H9 (cell line): ENCODE measurements at regions not wholly inside any gene's neighbourhood (a gene's known extent, or its start where the extent isn't known, plus 50 kb on each side); places are given as distances from the start of the nearest gene placed in this dataset.

Experiments
- DNase-seq: peaks from one replicate; pipeline ENCODE4 v3.0.0-alpha.2; 2017
- H2AFZ ChIP-seq: one replicate; pipeline ENCODE4 v1.6.1; 2013; ENCODE audit warnings: mild to moderate bottlenecking, low read length, control low read depth, moderate library complexity
- H2AK5ac ChIP-seq: 2 replicates; pipeline ENCODE4 v1.6.1; 2013; ENCODE audit warnings: low read length, control low read depth, mixed read lengths; ENCODE audit not compliant: insufficient read length
- H2BK120ac ChIP-seq: one replicate; pipeline ENCODE4 v1.6.1; 2013; ENCODE audit warnings: low read depth, mild to moderate bottlenecking, low read length, control low read depth, inconsistent platforms; ENCODE audit not compliant: poor library complexity, severe bottlenecking
- H2BK12ac ChIP-seq: 2 replicates; pipeline ENCODE4 v1.6.1; 2013; ENCODE audit warnings: low read length, control low read depth, mixed read lengths, low read depth; ENCODE audit not compliant: insufficient read length
- H2BK15ac ChIP-seq: 2 replicates; pipeline ENCODE4 v1.6.1; 2013; ENCODE audit warnings: low read depth, low read length, control low read depth
- H2BK20ac ChIP-seq: one replicate; pipeline ENCODE4 v1.6.1; 2013; ENCODE audit warnings: low read depth, mild to moderate bottlenecking, low read length, control low read depth, inconsistent platforms; ENCODE audit not compliant: poor library complexity, severe bottlenecking
- H2BK5ac ChIP-seq: 2 replicates; pipeline ENCODE4 v1.6.1; 2013; ENCODE audit warnings: low read length, control low read depth, mixed read lengths; ENCODE audit not compliant: insufficient read length
- H3K14ac ChIP-seq: 2 replicates; pipeline ENCODE4 v1.6.1; 2013; ENCODE audit warnings: low read length, control low read depth; ENCODE audit not compliant: insufficient read depth
- H3K18ac ChIP-seq: 2 replicates; pipeline ENCODE4 v1.6.1; 2013; ENCODE audit warnings: low read depth, mild to moderate bottlenecking, mixed read lengths, low read length, control low read depth; ENCODE audit not compliant: insufficient read length
- H3K23ac ChIP-seq: 2 replicates; pipeline ENCODE4 v1.6.1; 2013; ENCODE audit warnings: low read length, control low read depth, mixed read lengths, low read depth; ENCODE audit not compliant: insufficient read length
- H3K23me2 ChIP-seq: 2 replicates; pipeline ENCODE4 v1.6.1; 2013; ENCODE audit warnings: low read depth, mild to moderate bottlenecking, mixed read lengths, low read length, control low read depth; ENCODE audit not compliant: insufficient read length, poor library complexity, severe bottlenecking
- H3K27ac ChIP-seq: 2 replicates; pipeline ENCODE4 v1.5.1; 2013; ENCODE audit warnings: low read length, control low read depth, mixed read lengths, low read depth; ENCODE audit not compliant: insufficient read length
- H3K27me3 ChIP-seq: 2 replicates; pipeline ENCODE4 v1.6.1; 2013; ENCODE audit warnings: low read length, control low read depth, inconsistent platforms; ENCODE audit not compliant: insufficient read depth
- H3K4ac ChIP-seq: 2 replicates; pipeline ENCODE4 v1.6.1; 2013; ENCODE audit warnings: low read depth, mild to moderate bottlenecking, control low read depth, inconsistent platforms, low read length, moderate library complexity
- H3K4me1 ChIP-seq: 2 replicates; pipeline ENCODE4 v1.6.1; 2013; ENCODE audit warnings: low read length, control low read depth, inconsistent platforms; ENCODE audit not compliant: insufficient read depth
- H3K4me2 ChIP-seq: 2 replicates; pipeline ENCODE4 v1.6.1; 2013; ENCODE audit warnings: low read length, control low read depth, mixed read lengths; ENCODE audit not compliant: insufficient read length, insufficient read depth
- H3K56ac ChIP-seq: 2 replicates; pipeline ENCODE4 v1.6.1; 2013; ENCODE audit warnings: low read depth, mild to moderate bottlenecking, mixed read lengths, low read length, control low read depth; ENCODE audit not compliant: insufficient read length
- H3K79me1 ChIP-seq: 2 replicates; pipeline ENCODE4 v1.6.1; 2013; ENCODE audit warnings: low read depth, mild to moderate bottlenecking, moderate library complexity, low read length, control low read depth, inconsistent platforms; ENCODE audit not compliant: insufficient read depth, poor library complexity, severe bottlenecking
- H3K79me2 ChIP-seq: 2 replicates; pipeline ENCODE4 v1.6.1; 2013; ENCODE audit warnings: low read length, control low read depth, inconsistent platforms; ENCODE audit not compliant: insufficient read depth
- H3K9ac ChIP-seq: 2 replicates; pipeline ENCODE4 v1.6.1; 2013; ENCODE audit warnings: low read length, control low read depth, mixed read lengths; ENCODE audit not compliant: insufficient read length; ENCODE audit errors: extremely low read depth
- H3K9me3 ChIP-seq: one replicate; pipeline ENCODE4 v1.6.1; 2013; ENCODE audit warnings: low read depth, low read length, inconsistent platforms; ENCODE audit not compliant: control insufficient read depth
- H3T11ph ChIP-seq: one replicate; pipeline ENCODE4 v1.6.1; 2013; ENCODE audit warnings: mild to moderate bottlenecking, low read length, control low read depth, inconsistent platforms
- H4K20me1 ChIP-seq: one replicate; pipeline ENCODE4 v1.6.1; 2013; ENCODE audit not compliant: control insufficient read depth, insufficient read length, insufficient read depth
- H4K5ac ChIP-seq: 2 replicates; pipeline ENCODE4 v1.6.1; 2013; ENCODE audit warnings: low read depth, mild to moderate bottlenecking, mixed read lengths, low read length, control low read depth; ENCODE audit not compliant: insufficient read length
- H4K8ac ChIP-seq: replicated peaks from 2 replicates; pipeline ENCODE4 v1.6.1; 2013; ENCODE audit warnings: low read length, control low read depth, mixed read lengths, low read depth; ENCODE audit not compliant: insufficient read length
- H4K91ac ChIP-seq: 2 replicates; pipeline ENCODE4 v1.6.1; 2013; ENCODE audit warnings: low read depth, mild to moderate bottlenecking, moderate library complexity, mixed read lengths, low read length, control low read depth; ENCODE audit not compliant: insufficient read length
- H3K27ac Mint-ChIP-seq, 3 experiments: 2 replicates in 2 of 3; 3 replicates in 1 of 3; pipeline ENCODE4 v1.8.0; 2020 to 2021; ENCODE audit warnings: mixed read lengths in 3 of 3, mild to moderate bottlenecking in 1 of 3, moderate library complexity in 1 of 3
- H3K27me3 Mint-ChIP-seq: 2 replicates; pipeline ENCODE4 v1.8.0; 2021; ENCODE audit warnings: low read depth, mild to moderate bottlenecking, moderate library complexity, mixed read lengths
- H3K36me3 Mint-ChIP-seq, 3 experiments: 2 replicates in 2 of 3; 3 replicates in 1 of 3; pipeline ENCODE4 v1.8.0; 2020 to 2021; ENCODE audit warnings: low read depth in 3 of 3, mixed read lengths in 3 of 3; ENCODE audit not compliant: insufficient read depth in 1 of 3
- H3K4me1 Mint-ChIP-seq, 2 experiments: 2 replicates each; pipeline ENCODE4 v1.8.0; 2020; ENCODE audit warnings: mixed read lengths in 2 of 2
- H3K4me3 Mint-ChIP-seq, 2 experiments: 2 replicates in 1 of 2; 3 replicates in 1 of 2; pipeline ENCODE4 v1.8.0; 2020 to 2021; ENCODE audit warnings: mild to moderate bottlenecking in 2 of 2, mixed read lengths in 2 of 2, moderate library complexity in 1 of 2
- H3K9me3 Mint-ChIP-seq, 2 experiments: 2 replicates in 1 of 2; 3 replicates in 1 of 2; pipeline ENCODE4 v1.8.0; 2020; ENCODE audit warnings: mild to moderate bottlenecking in 2 of 2, mixed read lengths in 2 of 2, moderate library complexity in 1 of 2
- WGBS: extraction: QIAGEN DNeasy Blood & Tissue Kit; methylation state at CpG from one replicate; pipeline ENCODE4 v1.1.7; 2013; ENCODE audit warnings: missing lambda C conversion rate, low lambda C conversion rate, mixed read lengths; ENCODE audit not compliant: insufficient read length; ENCODE audit errors: extremely low coverage; 5-methylcytosine and 5-hydroxymethylcytosine counted together
- TF ChIP-seq, protein P1 (sequence below): fragments of 200-600 bp; sonication (generic); conservative IDR thresholded peaks from 3 replicates; pipeline ENCODE4 v1.8.0; 2021; ENCODE audit warnings: antibody characterized with exemption, mild to moderate bottlenecking

DNA sequence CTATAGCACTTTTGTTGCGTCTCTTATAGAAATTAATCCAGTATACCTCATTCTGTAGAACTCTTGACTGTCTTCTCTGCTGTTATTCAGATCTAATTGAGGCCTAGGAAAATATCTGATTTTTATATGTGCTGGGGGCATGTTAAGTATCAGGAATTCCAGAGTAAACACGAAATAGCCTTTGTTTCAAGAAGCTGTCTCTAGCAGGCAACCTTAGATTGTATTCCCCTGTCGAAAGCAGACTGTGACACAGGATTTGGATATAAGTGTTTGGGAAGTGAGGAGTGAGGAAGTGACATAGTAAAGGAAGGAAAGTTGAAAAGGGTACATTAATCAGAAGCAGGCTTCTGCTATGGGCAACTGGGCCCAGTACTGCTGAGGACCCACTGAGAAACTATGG is 72.1 kb upstream of the RASA1 start:
- no CpG with 5 or more reads among the region's 3 CpGs for WGBS
- Histone ChIP-seq H3K79me2 (no peaks in the 10 kb centered on the region), H3K4ac (no peak overlapping the region), H4K20me1 (no peaks in the 10 kb centered on the region), H3K18ac (no peak overlapping the region), H3K4me2 (no peak overlapping the region), H3K4me1 (no peaks in the 10 kb centered on the region), H2AFZ (no peak overlapping the region), H2BK12ac (no peak overlapping the region), H3K23ac (no peak overlapping the region), H2BK20ac (no peak overlapping the region), H2AK5ac (no peak overlapping the region), H3K23me2 (no peaks in the 10 kb centered on the region), H2BK15ac (no peak overlapping the region), H2BK5ac (no peak overlapping the region), H3K56ac (no peak overlapping the region), H3K14ac (no peak overlapping the region), H2BK120ac (no peak overlapping the region), H3T11ph (no peak overlapping the region), H3K9ac (no peak overlapping the region), H3K9me3 (no peaks in the 10 kb centered on the region), H4K8ac (no peak overlapping the region), H3K79me1 (no peaks in the 10 kb centered on the region), H3K27me3 (no peaks in the 10 kb centered on the region), H3K27ac (no peak overlapping the region), H4K5ac (no peak overlapping the region), H4K91ac (no peak overlapping the region)
- Mint-ChIP-seq H3K27me3 (no peaks in the 10 kb centered on the region; the same call in 1 of the 2 replicates), H3K4me1 (peaks cover 0 to 2% of the 10 kb centered on the region in 2 experiments; a peak in 1 of 4 replicates), H3K27ac (no peak overlapping the region), H3K9me3 (peaks cover 0 to 3% of the 10 kb centered on the region in 2 experiments; a peak in 2 of 5 replicates), H3K4me3 (no peak overlapping the region), H3K36me3 (no peaks in the 10 kb centered on the region; a peak in 1 of 7 replicates)
- DNase-seq = no peak
- TF ChIP-seq, protein P1, sequence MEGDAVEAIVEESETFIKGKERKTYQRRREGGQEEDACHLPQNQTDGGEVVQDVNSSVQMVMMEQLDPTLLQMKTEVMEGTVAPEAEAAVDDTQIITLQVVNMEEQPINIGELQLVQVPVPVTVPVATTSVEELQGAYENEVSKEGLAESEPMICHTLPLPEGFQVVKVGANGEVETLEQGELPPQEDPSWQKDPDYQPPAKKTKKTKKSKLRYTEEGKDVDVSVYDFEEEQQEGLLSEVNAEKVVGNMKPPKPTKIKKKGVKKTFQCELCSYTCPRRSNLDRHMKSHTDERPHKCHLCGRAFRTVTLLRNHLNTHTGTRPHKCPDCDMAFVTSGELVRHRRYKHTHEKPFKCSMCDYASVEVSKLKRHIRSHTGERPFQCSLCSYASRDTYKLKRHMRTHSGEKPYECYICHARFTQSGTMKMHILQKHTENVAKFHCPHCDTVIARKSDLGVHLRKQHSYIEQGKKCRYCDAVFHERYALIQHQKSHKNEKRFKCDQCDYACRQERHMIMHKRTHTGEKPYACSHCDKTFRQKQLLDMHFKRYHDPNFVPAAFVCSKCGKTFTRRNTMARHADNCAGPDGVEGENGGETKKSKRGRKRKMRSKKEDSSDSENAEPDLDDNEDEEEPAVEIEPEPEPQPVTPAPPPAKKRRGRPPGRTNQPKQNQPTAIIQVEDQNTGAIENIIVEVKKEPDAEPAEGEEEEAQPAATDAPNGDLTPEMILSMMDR = no peak
